Upper lobe of left lung (tissue), 4 donors: ENCODE measurements at regions not wholly inside any gene's neighbourhood (a gene's known extent, or its start where the extent isn't known, plus 50 kb on each side); places are given as distances from the start of the nearest gene placed in this dataset.

Experiments used
- POLR2AphosphoS5 ChIP-seq, 2 donors: sonication (generic); formaldehyde crosslinking; IDR thresholded peaks; one replicate each; pipeline ENCODE4 v1.5.1; 2017; ENCODE audit warnings: antibody characterized with exemption in 2 of 2
- TF ChIP-seq, protein P1 (sequence below), 6 experiments: fragments of 450-650 bp in 4 of 6; fragments of 200-600 bp in 2 of 6; sonication (generic) in 2 of 6; IDR thresholded peaks; one replicate each; pipeline ENCODE4 v1.5.1; 2016 to 2019; ENCODE audit warnings: antibody characterized with exemption in 6 of 6

GRCh38 chr7:115728518-115728917 is 302.0 kb downstream of the TFEC start:
- no peak for TF ChIP-seq POLR2AphosphoS5 (IDR thresholded peaks at IDR 0.05)
- TF ChIP-seq, protein P1, sequence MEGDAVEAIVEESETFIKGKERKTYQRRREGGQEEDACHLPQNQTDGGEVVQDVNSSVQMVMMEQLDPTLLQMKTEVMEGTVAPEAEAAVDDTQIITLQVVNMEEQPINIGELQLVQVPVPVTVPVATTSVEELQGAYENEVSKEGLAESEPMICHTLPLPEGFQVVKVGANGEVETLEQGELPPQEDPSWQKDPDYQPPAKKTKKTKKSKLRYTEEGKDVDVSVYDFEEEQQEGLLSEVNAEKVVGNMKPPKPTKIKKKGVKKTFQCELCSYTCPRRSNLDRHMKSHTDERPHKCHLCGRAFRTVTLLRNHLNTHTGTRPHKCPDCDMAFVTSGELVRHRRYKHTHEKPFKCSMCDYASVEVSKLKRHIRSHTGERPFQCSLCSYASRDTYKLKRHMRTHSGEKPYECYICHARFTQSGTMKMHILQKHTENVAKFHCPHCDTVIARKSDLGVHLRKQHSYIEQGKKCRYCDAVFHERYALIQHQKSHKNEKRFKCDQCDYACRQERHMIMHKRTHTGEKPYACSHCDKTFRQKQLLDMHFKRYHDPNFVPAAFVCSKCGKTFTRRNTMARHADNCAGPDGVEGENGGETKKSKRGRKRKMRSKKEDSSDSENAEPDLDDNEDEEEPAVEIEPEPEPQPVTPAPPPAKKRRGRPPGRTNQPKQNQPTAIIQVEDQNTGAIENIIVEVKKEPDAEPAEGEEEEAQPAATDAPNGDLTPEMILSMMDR (IDR thresholded peaks at IDR 0.05) = no peak
